Spleen (tissue), 7 donors: ENCODE measurements at regions not wholly inside any gene's neighbourhood (a gene's known extent, or its start where the extent isn't known, plus 50 kb on each side); places are given as distances from the start of the nearest gene placed in this dataset.

ENCODE experiments used
- CTCF ChIP-seq, 11 experiments: fragments of 200-600 bp in 7 of 11; fragments of 450-650 bp in 4 of 11; sonication (generic) in 4 of 11; IDR thresholded peaks in 8 of 11; conservative IDR thresholded peaks in 3 of 11; 1 replicate in 7 of 11; 2 replicates in 4 of 11; pipeline versions ENCODE4 v1.4.0 to v1.8.0; 2016 to 2021; ENCODE audit warnings: antibody characterized with exemption in 11 of 11, inconsistent platforms in 4 of 11, mild to moderate bottlenecking in 1 of 11
- POLR2A ChIP-seq, 3 donors: fragments of 450-650 bp; IDR thresholded peaks; one replicate each; pipeline ENCODE4 v1.5.1; 2017; ENCODE audit warnings: antibody characterized with exemption in 3 of 3, mild to moderate bottlenecking in 1 of 3
- donor health status: DM: no; HTN: no; CAD: no; lungs with moderate emphysema.
- donor health status: DM: no; HTN: no; CAD: no.
- donor health status: DM: no; HTN: no; CAD: no.

- TF ChIP-seq CTCF (IDR thresholded peaks at IDR 0.05 in 8 of 11, conservative IDR thresholded peaks at IDR 0.05 in 3 of 11) (no peak), POLR2A (IDR thresholded peaks at IDR 0.05) (no peak)
Observed at GRCh38 chr16:86255966-86256365, 254.4 kb upstream of the FOXF1 start.
